Spinal cord (tissue), 9 donors: ENCODE measurements at regions not wholly inside any gene's neighbourhood (a gene's known extent, or its start where the extent isn't known, plus 50 kb on each side); places are given as distances from the start of the nearest gene placed in this dataset.
A peak's percentile ranks its signal among the peaks of the same experiment; 100 is the strongest.
"Not testable (repeated sequence)": the region's sequence is repeated elsewhere in the genome, so short reads cannot be mapped to it uniquely, and the experiment has no call there.

ENCODE experiments used
- DNase-seq, 6 donors: peaks; one replicate each; pipeline versions ENCODE4 v3.0.0 to v3.0.0-alpha.2; 2013 to 2015; ENCODE audit warnings: low spot score in 6 of 6, low read depth in 4 of 6
- H3K27ac ChIP-seq: one replicate; pipeline ENCODE4 v1.5.1; 2013; ENCODE audit warnings: low read depth, low read length, control low read depth
- H3K27me3 ChIP-seq: one replicate; pipeline ENCODE4 v1.6.1; 2013; ENCODE audit warnings: low read length; ENCODE audit not compliant: control insufficient read depth, insufficient read depth
- H3K36me3 ChIP-seq: one replicate; pipeline ENCODE4 v1.6.1; 2013; ENCODE audit warnings: low read length; ENCODE audit not compliant: control insufficient read depth, insufficient read depth
- H3K4me1 ChIP-seq: one replicate; pipeline ENCODE4 v1.6.1; 2013; ENCODE audit warnings: low read length; ENCODE audit not compliant: control insufficient read depth, insufficient read depth
- H3K4me3 ChIP-seq: one replicate; pipeline ENCODE4 v1.5.1; 2013; ENCODE audit warnings: low read depth, low read length, control low read depth
- H3K9me3 ChIP-seq: one replicate; pipeline ENCODE4 v1.6.1; 2013; ENCODE audit warnings: low read length; ENCODE audit not compliant: control insufficient read depth, insufficient read depth
- WGBS: methylation state at CpG from one replicate; pipeline ENCODE4 v1.1.5; 2013; ENCODE audit warnings: missing lambda C conversion rate; ENCODE audit not compliant: insufficient coverage; 5-methylcytosine and 5-hydroxymethylcytosine counted together
- donor health status: healthy.

DNA sequence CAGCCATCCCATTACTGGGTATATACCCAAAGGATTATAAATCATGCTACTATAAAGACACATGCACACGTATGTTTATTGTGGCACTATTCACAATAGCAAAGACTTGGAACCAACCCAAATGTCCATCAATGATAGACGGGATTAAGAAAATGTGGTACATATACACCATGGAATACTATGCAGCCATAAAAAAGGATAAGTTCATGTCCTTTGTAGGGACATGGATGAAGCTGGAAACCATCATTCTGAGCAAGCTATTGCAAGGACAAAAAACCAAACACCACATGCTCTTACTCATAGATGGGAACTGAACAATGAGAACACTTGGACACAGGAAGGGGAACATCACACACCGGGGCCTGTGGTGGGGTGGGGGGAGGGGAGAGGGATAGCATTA lies 285.7 kb downstream of the SIPA1L2 start:
- H3K4me1 ChIP-seq, H3K27me3 ChIP-seq, H3K4me3 ChIP-seq, DNase-seq, H3K27ac ChIP-seq, H3K36me3 ChIP-seq, H3K9me3 ChIP-seq: not testable (repeated sequence)
- WGBS = 88% methylated on average over 1 of the region's 3 CpGs

DNA sequence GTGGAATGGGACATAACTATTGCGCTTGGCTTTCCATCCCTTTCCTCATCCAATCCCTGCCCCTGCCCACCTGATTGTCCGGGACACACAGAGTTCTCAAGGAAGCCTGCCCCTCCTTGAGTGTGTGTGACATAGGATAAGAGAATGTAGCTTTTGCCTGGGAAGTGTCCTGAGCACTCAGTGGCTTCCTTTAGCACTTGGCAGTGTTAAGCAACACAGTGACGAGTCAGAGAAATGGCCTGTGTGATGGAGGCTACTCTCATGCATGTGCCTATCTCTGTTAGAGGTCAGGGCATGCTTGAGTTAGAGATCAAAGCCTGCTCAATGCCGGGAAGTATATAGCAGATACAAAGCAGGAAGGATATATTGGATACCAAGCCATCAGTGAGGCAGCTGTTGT lies 289.5 kb downstream of the SIPA1L2 start:
- 86% methylated on average over 2 of the region's 4 CpGs for WGBS
- DNase-seq = no peak
- Histone ChIP-seq H3K27ac (no peak overlapping the region), H3K9me3 (no peaks in the 10 kb centered on the region), H3K27me3 (no peaks in the 10 kb centered on the region), H3K4me3 (no peak overlapping the region), H3K36me3 (no peaks in the 10 kb centered on the region), H3K4me1 (peaks cover 4% of the 10 kb centered on the region)

DNA sequence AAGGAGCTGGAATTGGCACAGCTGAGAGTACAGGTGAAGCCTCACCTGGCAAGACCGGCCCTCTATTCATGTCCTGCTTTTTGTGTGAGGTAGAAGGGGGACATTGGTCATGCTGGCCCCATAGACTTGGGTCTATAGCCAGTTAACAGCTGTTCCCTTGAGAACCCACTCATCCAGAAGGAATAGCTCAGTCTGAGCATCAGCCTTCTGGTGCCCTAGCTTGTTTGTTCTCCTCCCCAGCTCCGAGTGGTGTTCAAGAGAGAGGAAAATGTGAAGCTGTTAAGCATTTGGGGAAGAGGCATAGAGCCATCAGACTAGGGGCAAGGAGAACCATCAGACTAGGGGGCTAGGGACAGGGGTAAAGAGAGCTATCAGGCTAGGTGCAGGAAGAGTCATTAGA lies 290.9 kb downstream of the SIPA1L2 start:
- WGBS = 25% methylated on average over 2 of the region's 2 CpGs
- Histone ChIP-seq H3K36me3 (no peaks in the 10 kb centered on the region), H3K4me1 (peaks cover 4% of the 10 kb centered on the region), H3K27me3 (no peaks in the 10 kb centered on the region), H3K9me3 (no peaks in the 10 kb centered on the region), H3K4me3 (no peak overlapping the region), H3K27ac (no peak overlapping the region)
- DNase-seq = no peak

DNA sequence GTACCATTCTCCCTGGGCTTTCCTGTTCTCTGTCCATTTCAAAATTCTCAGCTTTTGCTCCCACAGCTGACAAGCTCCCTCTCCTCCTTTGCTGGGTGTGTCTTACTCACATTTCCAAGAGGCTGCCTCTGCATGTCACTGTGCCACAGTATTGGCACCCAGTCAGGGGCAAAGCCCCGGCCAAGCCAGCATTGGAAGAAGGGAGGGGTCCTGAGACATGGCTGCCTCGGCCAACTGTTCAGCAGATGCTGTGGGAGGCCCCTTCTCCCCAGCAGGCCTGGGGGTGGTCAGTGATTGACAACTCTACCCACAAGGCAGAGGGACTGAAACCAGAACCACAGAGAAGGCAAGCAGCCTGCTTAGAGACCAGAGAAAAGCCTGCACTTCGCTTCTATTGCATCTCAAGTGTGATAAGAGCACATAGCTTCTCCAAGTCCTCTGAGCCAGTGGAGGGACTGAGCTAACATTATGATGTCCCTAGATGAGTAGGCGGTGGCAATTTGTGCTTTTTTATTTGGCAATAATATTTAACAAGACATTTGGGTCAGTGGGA lies 294.1 kb downstream of the SIPA1L2 start:
- no peaks in the 10 kb centered on the region for H3K27me3 ChIP-seq
- DNase-seq = peak in 2 of 6 donors; percentile 58 to 73
- no peak overlapping the region for H3K27ac ChIP-seq
- no peaks in the 10 kb centered on the region for H3K9me3 ChIP-seq
- H3K4me3 ChIP-seq = no peak overlapping the region
- peaks cover 9% of the 10 kb centered on the region for H3K4me1 ChIP-seq
- no peaks in the 10 kb centered on the region for H3K36me3 ChIP-seq
- WGBS = 60% methylated on average over 2 of the region's 4 CpGs

DNA sequence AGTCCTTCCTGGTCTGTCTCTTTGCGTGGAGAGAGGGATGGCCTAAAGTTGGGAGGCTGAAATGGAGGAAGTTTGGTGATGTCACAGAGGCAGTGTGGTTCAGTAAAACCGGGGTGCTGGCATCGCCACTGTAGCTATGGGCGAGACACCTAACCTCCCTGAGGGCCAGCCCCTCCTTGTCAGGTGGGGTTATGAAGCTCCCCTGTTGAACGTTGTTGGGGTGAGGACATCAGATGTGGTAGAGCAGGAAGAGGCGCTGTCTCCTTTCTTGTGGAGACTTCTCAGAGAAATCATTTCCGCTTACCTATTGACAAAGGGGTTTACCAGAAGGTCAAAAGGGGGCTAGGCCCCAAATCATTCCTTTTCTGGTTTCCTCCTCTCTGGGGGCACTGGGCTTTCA lies 294.7 kb downstream of the SIPA1L2 start:
- Histone ChIP-seq H3K9me3 (no peaks in the 10 kb centered on the region), H3K36me3 (no peaks in the 10 kb centered on the region), H3K4me1 (peaks cover 9% of the 10 kb centered on the region), H3K27ac (no peak overlapping the region), H3K4me3 (no peak overlapping the region), H3K27me3 (no peaks in the 10 kb centered on the region)
- no peak for DNase-seq
- WGBS = 97% methylated on average over 7 of the region's 7 CpGs

DNA sequence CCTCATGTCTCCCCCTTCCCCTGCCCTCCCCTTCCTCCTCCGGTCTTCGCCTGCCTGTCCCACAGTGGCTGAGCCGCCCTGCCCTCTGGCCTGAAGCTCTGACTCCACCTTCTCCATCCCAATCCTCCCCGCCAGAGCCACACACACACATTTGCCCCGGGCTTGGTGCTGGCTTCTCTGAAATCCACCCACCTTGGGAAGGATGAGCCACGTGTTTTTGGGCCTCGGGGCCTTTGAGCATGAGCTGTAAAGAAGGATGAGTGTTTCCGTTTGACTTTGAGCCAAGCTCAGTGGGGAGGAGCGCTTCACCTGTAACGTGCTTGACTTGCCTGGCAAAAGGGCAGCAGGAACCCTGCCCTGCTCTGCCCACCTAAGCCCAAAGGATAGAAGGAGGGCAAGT lies 295.1 kb downstream of the SIPA1L2 start:
- WGBS = 94% methylated on average over 9 of the region's 10 CpGs
- Histone ChIP-seq H3K36me3 (no peaks in the 10 kb centered on the region), H3K4me1 (peaks cover 9% of the 10 kb centered on the region), H3K9me3 (no peaks in the 10 kb centered on the region), H3K4me3 (no peak overlapping the region), H3K27ac (no peak overlapping the region), H3K27me3 (no peaks in the 10 kb centered on the region)
- DNase-seq = no peak

DNA sequence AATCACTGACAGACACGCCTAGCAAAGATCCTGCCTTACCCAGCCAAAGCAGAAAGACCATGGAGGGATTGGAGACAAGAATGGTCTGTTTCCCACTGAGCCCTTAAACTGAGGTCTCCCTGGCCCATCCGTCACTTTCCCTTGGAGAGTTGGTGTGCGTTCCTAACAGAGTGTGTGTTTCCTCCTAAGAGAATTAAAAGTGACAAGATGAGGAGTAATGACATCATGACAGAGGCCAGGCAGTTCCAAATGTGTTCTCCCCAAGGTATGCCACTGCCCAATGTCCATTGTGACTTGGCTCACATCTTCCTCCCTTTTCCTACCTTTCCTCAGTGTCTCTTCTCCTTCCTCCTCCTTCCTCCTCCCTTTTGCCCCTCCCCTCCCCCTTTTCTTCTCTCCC lies 295.7 kb downstream of the SIPA1L2 start:
- no peaks in the 10 kb centered on the region for H3K27me3 ChIP-seq
- DNase-seq = no peak
- H3K4me3 ChIP-seq = no peak overlapping the region
- H3K27ac ChIP-seq = no peak overlapping the region
- peaks cover 9% of the 10 kb centered on the region for H3K4me1 ChIP-seq
- no CpG with 5 or more reads among the region's 3 CpGs for WGBS
- no peaks in the 10 kb centered on the region for H3K36me3 ChIP-seq
- H3K9me3 ChIP-seq = no peaks in the 10 kb centered on the region

DNA sequence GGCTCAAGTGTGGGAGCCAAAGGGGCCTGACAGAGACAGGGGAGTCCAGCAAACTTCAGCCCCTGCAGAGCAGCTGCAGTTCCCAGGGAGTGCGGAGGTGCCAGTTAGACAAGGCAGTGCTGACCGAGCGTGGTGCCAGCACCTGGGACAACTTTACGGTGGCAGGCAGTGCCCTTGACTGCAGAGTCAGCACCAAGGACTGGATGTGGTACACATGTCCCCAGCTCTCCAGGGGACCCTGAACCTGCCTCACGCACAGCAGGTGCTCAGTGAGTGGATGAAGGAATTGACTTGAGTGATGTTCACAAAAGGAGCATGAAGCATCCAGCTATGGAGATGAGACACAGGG lies 296.5 kb downstream of the SIPA1L2 start:
- Histone ChIP-seq H3K36me3 (no peaks in the 10 kb centered on the region), H3K27me3 (no peaks in the 10 kb centered on the region), H3K4me1 (peaks cover 9% of the 10 kb centered on the region), H3K9me3 (no peaks in the 10 kb centered on the region), H3K4me3 (no peak overlapping the region), H3K27ac (no peak overlapping the region)
- WGBS = 83% methylated on average over 5 of the region's 5 CpGs
- DNase-seq = no peak

DNA sequence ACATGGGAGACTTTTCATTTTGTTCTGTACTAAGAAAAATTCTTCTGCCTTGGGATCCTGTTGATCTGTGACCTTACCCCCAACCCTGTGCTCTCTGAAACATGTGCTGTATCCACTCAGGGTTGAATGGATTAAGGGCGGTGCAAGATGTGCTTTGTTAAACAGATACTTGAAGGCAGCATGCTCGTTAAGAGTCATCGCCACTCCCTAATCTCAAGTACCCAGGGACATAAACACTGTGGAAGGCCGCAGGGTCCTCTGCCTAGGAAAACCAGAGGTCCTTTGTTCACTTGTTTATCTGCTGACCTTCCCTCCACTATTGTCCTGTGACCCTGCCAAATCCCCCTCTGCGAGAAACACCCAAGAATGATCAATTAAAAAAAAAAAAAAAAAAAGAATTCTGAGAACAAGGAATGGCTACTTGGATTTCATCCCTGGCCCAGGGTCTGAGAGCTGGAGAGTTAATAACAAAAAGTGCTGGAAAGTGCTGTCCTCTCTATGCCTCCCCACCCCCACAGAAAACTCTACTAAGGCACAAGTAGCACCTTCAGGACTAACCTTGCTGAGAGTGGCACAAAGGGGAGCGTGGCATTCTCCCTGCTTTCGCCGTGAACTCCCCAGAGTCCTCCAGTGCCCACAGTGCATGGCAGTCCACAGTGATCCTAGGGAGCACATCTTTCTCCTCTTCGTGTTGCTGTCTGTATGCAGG lies 297.1 kb downstream of the SIPA1L2 start:
- WGBS = 89% methylated on average over 4 of the region's 9 CpGs
- H3K4me3 ChIP-seq = not testable (repeated sequence)

DNA sequence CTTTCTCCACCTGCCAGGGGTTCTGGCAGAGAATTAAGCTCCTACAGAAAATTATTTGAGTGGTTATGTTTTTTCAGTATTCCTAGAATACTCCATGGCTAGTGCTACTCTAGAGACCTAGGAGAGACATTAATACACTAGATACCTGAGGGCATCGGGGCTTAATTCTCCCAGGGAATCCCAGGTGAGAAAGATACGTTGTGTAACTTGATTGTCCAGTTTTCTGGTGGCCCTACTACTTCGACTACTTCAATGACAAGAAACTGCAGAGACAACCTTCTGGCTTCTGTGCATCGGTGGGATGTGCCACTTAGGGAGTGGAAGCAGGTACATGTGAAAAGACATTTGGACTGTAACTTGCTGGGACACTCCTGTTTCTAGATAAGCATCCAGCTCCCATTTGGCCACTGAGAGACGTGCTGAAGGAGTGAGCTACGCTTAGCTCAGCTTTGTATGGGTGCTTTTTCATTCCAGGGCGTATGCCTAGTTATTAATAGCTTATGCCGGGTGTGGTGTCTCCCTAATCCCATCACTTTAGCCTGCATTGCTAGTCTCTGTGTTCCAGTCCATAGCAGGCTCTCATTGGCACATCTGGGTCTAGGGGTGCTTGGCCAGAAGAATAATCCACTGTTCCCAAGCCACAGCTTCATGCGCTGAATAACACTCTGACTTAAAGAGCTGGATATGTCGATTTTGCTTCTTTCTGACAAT lies 300.7 kb downstream of the SIPA1L2 start:
- peaks cover 5% of the 10 kb centered on the region for H3K4me1 ChIP-seq
- WGBS = 98% methylated on average over 8 of the region's 10 CpGs
- DNase-seq = no peak
- H3K27me3 ChIP-seq = no peaks in the 10 kb centered on the region
- no peaks in the 10 kb centered on the region for H3K9me3 ChIP-seq
- no peaks in the 10 kb centered on the region for H3K36me3 ChIP-seq
- no peak overlapping the region for H3K27ac ChIP-seq
- no peak overlapping the region for H3K4me3 ChIP-seq

More for the DNA sequence above, 297.1 kb downstream of the SIPA1L2 start:
- H3K36me3 ChIP-seq, H3K4me1 ChIP-seq, H3K9me3 ChIP-seq, DNase-seq, H3K27me3 ChIP-seq, H3K27ac ChIP-seq: not testable (repeated sequence)
